ENCODE measurements at regions not wholly inside any gene's neighbourhood (a gene's known extent, or its start where the extent isn't known, plus 50 kb on each side); places are given as distances from the start of the nearest gene placed in this dataset.

DNA sequence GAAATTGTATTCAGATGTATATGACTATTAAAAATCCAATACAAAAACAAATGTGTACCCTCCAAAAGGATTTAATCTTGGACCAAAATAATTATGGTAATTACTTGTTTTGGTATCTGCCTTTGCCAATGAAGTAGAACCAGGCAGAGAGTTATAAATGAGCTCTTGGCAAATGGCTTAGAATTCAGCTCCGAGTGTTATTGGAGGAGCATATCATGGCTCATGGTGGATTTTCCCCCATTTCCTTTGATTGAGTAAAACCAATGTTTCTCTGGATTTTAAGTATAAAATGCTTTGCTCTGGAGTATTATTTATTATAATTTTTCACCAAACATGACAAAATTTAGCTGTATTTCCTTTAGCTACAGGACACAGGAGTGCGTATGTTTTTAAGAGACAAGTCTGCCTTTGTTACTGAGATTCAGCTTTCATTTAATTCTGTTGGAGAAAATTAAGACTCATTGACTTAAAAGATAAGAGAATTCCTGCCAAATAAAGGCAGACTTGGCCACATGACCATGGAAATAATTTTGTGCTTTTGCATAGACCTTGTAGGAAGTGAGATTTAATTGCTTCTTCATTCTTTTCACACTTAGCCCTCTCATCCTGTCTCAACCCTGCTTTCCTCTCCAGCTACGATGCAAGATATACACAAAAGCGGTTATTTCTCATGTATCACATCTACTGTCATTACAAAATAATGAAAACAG is 281.0 kb upstream of the SOX11 start:
- TF ChIP-seq, protein P1, sequence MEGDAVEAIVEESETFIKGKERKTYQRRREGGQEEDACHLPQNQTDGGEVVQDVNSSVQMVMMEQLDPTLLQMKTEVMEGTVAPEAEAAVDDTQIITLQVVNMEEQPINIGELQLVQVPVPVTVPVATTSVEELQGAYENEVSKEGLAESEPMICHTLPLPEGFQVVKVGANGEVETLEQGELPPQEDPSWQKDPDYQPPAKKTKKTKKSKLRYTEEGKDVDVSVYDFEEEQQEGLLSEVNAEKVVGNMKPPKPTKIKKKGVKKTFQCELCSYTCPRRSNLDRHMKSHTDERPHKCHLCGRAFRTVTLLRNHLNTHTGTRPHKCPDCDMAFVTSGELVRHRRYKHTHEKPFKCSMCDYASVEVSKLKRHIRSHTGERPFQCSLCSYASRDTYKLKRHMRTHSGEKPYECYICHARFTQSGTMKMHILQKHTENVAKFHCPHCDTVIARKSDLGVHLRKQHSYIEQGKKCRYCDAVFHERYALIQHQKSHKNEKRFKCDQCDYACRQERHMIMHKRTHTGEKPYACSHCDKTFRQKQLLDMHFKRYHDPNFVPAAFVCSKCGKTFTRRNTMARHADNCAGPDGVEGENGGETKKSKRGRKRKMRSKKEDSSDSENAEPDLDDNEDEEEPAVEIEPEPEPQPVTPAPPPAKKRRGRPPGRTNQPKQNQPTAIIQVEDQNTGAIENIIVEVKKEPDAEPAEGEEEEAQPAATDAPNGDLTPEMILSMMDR (IDR thresholded peaks at IDR 0.05; ENCODE audit: low read depth, low read length, poor library complexity, severe bottlenecking): no peak
- no peak for TF ChIP-seq EZH2phosphoT487 (IDR thresholded peaks at IDR 0.05; ENCODE audit: borderline replicate concordance, low read length)
